RPMI8226 (cell line): ENCODE measurements at regions not wholly inside any gene's neighbourhood (a gene's known extent, or its start where the extent isn't known, plus 50 kb on each side); places are given as distances from the start of the nearest gene placed in this dataset.
"Not testable (repeated sequence)": the region's sequence is repeated elsewhere in the genome, so short reads cannot be mapped to it uniquely, and the experiment has no call there.

Experiments used
- DNase-seq: peaks from one replicate; pipeline ENCODE4 v3.0.0-alpha.2; 2015

DNA sequence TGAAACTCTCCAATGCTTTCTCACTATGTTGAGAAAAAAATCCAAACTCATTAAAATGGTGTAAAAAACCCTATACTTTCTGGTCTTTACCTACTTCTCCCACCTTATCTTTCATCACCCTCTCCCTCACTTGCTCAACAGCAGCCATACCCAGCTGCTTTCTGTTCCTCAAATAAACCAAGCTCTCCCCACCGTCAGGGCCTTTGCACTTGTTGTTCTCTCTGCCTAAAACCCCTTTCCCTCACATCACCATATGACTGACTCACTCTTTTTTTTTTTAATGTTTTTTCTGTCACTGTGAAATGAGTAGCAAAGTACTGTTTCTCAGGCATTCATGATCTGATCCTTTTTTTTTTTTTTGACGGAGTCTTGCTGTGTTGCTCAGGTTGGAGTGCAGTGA lies 122.3 kb upstream of the TMEM164 start:
- DNase-seq = no peak

DNA sequence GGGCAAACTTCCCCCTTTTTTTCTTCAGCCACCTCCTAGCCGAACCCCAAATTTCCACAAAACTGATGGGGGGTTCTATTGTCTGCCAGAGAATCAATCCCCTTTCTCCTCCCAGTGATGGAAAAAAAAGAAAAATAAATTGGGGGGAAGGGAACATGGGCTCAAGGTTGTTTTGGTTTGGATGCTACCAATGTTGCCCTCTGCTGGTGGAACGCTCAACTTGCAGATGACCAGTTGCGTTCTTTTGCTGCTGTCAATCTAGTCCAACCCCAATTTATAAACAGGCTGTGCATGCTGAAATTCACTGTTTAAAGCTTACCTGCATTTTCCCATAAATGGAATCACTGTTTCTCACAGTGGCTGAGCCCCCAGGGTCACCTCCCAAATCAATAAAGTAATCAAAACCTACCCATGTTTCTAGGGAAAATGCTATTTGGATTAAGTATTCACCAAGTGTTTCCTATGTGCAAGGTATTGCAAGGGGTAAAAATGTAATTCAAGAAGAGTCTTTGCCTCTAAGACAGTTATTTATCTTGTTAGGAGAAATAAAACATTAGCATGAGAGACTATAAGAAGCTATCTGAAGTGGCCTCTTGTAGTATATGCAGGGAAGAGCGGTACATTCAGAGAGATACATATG lies 116.7 kb upstream of the TMEM164 start:
- DNase-seq = peak; percentile 31

DNA sequence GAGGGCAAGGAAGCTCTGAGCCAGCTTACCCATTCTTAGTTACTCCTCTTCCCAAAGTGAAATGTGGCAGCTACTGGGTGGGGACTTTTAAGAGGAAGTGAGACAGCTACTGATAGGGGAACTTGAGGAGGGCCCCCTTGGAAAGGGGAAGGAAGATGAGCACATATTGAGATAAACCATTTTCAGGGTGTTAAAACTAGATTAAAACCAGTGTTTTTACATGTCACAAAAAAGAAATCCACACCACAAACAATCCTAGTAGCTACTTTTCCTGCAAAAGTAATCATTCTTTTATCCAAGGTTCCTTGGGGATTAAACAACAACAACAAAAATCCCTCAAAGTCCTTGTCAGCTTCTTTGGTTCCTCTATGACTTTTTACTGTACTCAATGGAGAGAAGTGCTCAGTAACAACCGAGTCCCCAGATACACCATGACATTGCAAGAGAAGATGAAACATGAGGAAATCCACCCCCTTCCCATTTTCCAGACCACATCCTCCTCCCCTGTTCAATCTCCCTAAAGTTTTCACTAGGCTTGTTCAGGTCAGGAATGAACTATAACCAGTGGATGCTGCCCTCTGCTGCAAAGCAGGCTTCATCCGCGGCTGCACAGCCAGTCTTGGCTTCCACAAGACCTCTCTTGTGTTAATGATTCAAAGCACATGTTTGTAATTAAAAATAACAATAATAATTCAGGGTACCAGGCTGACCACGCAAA lies 113.5 kb upstream of the TMEM164 start:
- DNase-seq = no peak

DNA sequence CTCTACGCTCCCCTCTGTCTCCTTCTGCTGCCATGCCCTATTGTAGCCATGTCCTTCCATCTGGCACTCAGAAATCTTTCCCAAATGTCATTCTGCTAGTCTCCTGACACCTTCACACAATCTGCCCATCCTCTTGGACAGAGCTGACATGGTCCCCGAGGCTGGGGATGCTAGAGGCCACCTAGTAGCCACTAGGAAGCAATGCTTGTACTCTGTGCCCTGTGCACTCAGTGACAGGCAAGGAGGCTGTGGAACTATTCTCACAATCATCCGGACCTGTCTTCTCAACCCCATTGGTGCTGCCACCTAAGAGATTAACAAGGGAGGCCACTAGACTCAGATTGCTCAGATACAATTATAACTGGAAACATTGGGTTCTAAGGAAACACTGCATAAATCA lies 112.6 kb upstream of the TMEM164 start:
- DNase-seq = no peak

DNA sequence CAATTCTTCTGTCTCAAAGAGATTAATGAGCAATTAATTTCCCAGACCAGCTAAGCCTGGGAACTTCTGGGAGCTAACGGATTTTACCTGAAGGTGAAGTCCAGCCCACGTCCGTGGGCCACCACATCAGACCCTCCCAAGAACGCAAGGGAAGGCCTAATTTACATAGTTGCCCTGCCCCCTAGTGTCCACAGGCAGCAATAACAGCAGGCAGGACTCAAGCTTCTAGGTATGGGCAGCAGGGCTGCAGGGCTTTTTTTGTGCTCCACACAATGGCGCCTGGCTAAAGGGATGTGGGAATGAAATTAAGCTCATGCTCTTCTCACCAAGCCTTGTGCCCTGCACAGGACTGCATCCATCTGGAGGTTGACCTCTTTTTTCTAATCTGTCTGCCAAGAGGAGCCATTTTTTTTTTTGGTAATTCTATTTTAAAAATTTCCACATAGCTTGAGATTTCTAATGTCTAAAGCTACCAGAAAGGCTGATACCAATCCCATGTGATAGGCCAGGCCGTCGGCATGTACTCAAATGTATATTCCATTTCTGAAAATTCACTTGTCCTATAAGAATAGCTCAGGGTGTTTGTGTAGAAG lies 111.9 kb upstream of the TMEM164 start:
- DNase-seq = peak; percentile 50

DNA sequence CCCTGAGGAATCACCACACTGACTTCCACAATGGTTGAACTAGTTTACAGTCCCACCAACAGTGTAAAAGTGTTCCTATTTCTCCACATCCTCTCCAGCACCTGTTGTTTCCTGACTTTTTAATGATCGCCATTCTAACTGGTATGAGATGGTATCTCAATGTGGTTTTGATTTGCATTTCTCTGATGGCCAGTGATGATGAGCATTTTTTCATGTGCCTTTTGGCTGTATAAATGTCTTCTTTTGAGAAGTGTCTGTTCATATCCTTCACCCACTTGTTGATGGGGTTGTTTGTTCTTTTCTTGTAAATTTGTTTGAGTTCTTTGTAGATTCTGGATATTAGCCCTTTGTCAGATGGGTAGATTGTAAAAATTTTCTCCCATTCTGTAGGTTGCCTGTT lies 106.9 kb upstream of the TMEM164 start:
- DNase-seq = not testable (repeated sequence)

DNA sequence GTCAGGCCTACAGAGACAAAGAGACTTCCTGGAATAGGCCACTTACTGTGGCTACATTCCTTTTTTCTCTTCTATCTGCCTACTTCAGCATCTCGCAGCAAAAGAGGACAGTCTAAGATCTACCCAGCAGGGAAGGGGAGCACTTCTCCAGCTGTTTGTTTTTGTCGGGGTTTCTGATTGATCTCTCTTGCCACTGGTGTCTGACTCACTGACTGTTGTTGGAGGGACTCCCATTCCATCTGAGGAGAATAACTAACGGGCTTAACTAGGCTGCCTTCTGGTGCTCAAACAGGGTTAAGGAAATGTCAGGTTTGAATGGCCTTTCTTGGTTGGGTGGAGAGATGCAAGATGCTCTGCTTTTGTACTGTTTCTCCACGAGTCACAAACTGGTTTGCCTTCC lies 100.2 kb upstream of the TMEM164 start:
- no peak for DNase-seq

DNA sequence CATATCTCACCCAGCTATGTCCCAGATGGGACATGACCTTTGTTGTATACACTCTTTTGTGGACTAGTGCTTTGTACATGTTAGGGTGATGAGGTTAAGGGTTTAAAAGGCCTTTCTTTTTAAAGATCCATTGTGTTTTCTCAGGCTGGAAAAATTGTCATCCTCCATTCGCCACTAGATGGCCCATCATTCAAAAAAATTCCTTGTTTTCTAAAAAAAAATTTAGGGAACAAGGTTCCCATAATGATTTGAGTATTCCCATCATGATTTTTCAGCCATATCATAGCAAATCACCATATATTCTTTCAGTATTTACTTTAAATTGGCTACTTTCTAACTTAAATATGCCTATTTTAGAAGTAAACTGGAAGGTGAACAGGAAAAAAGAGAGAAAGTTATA lies 91.9 kb upstream of the TMEM164 start:
- DNase-seq = no peak

DNA sequence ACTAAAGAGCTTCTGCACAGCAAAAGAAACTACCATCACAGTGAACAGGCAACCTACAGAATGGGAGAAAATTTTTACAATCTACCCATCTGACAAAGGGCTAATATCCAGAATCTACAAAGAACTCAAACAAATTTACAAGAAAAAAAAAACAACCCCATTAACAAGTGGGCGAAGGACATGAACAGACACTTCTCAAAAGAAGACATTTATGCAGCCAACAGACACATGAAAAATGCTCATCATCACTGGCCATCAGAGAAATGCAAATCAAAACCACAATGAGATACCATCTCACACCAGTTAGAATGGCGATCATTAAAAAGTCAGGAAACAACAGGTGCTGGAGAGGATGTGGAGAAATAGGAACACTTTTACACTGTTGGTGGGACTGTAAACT lies 89.9 kb upstream of the TMEM164 start:
- not testable (repeated sequence) for DNase-seq

DNA sequence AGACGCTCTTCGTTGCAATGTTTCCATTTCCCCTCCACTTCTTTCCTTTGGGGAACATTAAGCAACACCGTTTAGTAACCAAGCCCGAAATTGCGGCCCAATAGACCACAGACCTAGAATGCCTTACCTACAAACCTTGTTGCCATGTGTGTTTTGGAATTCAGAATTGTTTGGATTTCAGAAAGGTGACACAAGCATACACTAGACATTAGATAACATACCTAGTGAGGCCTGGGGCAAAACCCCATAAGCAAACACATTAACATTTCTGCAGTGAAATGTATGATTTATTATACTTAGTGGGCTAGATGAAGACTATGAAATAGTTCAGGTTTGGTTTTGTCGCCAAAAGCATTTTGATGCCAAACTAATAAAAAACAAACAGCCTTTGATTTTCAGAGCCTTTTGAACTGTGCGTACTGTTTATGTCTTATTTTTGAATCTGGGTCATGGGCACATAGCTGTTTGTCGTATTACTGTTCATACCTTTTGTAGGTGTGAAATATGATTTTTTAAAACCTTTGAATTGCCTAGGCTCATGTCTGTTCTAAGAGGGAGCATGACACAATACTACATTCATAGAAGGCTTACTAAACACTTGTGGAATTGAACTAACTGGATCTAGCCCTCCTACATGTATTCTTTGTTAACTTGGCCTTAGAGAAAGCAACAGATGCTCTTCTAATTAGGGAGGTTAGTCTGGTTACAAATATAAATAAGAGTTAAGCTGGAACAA lies 88.6 kb upstream of the TMEM164 start:
- no peak for DNase-seq

DNA sequence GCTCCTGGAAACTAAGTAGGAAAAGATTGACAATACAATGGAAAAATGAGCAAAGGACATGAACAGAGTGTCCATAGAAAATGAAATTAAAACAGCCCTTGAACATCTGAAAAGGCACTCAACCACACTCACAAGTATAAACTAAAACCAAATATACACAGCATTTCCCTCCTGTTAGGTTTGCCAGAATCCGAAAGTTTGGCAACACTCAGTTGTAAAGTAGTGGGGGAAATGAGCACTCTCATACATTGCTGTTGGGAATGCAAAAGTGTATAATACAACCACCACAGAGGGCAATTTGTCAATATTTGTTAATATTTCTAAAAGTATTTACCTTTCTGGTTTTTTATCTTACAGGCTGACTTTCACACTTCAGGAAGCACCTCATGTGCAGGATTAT lies 84.2 kb upstream of the TMEM164 start:
- no peak for DNase-seq

DNA sequence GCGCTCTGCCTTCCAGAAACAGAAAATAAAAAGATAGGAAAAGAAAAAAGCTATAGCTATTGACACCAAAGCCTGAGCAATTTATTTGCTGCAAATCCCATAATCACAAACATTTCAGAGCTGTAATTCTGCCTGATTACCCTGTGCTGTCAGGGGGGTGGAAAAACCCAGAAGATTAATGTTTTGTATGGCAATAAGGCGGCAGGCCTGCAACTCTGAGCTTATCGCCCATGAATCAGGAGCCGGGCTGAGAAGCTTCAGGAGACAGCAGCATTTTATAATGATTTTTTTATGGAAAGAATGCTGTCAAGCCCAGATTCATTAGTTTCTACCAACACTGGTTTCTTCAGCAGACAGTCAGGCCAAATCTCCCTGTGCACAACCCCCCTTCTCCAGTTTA lies 82.6 kb upstream of the TMEM164 start:
- no peak for DNase-seq

DNA sequence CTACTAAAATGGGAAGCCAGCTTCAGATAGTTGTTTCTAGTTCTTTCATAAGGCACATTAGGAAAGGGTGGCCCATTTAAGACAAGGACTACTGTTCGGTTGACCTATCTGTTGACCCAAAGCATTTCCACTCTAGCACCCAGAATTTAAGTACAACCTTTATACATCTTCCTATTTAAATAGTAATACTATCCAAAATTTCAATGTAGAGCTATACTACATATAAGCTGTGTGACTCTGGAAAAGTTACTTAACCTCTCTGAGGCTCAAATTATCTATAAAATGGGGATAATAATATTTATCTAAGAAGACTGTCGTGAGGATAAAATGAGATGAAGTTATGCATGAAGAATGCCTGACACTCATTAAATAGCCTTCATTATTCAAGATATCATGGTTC lies 82.0 kb upstream of the TMEM164 start:
- DNase-seq = no peak

DNA sequence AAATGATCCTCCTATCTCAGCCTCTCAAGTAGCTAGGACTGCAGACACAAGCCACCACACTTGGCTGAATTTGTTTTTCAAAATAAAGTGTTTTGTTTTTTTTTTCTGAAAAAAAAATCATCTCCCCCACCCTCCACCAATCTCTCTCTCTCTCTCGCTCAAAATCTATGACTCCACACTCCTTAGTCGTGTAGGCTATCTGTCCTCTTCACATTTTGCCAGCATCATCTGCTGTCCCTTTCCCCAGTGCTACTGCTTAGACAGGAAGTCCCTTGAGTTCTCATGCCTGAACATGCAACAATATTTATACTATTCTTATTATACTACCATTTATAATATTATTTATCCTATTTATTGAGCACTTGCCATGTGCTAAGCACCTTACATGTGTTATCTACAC lies 80.7 kb upstream of the TMEM164 start:
- no peak for DNase-seq

DNA sequence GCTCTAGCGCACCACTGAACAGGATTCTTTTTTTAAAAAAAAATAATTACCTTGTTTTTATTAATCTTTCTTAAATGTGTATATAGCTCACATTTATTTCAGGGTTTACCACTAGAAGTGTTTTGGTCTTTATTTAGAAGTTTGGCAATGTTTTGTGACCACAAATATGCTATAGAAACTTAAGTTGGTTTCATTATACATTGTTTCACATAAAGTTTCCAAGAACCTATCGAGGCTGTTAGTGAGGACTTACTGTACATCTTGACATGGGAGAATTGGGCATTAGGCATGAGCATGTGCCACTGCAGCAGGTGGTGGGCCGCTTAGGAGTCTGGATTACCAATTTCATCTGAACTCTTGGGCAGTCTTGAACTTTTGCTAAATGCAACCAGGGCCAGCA lies 77.9 kb upstream of the TMEM164 start:
- not testable (repeated sequence) for DNase-seq

DNA sequence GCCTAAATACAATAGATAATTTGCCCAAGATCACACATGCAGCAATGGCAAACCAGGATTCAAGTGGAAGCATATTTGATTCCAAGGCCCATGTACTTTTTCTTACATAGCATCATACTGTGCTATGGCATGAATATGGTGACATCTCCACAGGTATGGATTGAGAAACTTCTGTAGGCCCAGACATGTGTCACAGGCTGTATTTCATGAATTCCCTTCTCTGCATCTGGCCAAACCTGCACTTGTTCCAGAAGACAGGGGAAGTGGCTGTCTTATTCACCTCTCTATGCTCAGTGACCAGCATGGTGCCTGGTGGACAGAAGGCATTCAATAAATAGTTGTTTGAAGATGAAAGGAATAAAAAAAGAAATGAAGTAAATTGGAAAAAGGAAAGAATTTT lies 77.3 kb upstream of the TMEM164 start:
- DNase-seq = no peak

DNA sequence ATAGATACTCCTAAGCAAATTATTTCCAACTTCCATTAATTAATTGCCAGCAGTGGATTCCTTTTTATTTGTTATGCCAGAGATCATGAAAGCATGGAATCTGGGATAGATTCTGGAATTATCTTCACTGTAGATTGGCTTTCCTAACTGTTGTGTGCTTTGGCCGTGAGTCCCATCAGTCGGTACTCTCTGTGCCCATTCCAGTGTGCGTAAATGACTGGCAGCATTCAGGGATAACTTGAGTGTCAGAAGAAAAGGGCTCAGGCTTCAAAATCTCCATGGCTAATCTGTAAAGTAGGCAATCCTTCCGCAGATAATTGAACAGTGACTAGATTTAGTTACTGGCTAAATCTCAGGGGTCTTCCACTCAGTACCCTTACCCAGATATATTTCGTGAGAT lies 76.8 kb upstream of the TMEM164 start:
- DNase-seq = no peak

DNA sequence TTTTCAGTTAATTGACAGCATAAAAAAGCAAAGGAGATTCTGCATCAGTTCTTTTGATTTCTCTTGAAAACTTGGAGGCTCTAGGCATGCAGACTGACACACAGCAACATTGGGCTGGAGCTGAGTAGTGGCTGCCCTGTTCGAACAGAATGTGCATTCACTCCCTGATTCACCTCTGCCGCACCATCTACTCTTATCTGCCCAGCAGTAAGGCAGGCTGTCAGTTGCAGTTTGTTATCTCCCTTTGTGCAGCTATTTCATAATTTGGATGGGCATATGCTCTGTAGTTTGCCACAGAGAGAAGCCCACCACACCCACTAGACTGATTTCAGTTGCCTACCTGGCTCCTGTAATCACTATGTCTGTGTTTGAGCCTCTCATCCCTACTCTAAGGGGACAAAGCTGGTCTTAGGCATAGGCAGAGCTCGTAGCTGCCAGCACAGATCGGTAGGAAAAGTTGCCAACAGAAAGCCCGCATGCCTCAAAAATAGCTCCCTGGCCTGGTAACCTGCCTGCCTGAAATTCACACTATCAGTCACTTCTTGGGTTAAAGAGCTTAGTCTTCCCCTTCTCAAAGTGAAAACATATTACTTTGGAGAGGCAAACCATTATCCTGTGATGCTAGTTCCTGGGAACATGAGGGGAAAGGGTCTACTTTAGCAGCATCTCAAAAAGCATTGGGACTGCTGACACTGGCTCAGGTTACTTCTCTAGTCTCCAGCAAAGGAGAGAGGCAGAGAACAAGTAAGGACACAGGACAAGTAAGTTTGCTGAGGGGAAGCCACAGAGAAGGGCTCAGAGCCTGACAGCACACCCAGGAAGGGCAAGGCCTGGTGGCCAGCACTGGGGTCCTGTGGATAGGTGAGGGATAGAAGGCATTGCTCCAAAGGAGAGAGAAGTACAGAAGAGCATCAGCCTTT lies 75.9 kb upstream of the TMEM164 start:
- DNase-seq = no peak

DNA sequence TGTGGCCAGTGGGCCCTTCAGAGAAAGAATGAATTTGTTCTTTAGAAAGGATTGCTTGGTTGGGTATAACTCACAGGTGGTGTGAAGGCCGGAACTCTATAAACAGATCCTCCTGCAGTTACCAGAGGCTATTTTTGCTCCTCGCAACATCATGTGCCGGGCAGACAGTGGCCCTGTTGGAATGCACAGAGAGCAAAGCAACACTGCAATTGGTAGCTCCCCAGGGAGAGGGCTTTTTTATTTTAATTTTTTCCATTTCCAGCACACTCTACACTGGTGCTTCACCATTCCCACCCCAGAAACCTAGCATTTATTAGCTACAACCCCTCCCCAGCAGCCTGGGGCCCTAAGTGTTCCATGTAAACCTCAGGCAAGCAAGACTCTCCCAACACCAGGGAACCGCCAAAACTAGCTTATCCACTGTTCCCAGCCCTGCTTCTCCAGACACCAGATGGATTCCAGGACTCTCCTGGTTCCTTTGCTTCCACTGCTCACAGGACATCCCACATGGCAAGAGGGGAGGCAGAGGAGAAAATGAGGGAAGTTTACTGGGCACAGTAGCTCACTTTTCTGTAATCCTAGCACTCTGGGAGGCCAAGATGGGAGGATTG lies 75.1 kb upstream of the TMEM164 start:
- no peak for DNase-seq

DNA sequence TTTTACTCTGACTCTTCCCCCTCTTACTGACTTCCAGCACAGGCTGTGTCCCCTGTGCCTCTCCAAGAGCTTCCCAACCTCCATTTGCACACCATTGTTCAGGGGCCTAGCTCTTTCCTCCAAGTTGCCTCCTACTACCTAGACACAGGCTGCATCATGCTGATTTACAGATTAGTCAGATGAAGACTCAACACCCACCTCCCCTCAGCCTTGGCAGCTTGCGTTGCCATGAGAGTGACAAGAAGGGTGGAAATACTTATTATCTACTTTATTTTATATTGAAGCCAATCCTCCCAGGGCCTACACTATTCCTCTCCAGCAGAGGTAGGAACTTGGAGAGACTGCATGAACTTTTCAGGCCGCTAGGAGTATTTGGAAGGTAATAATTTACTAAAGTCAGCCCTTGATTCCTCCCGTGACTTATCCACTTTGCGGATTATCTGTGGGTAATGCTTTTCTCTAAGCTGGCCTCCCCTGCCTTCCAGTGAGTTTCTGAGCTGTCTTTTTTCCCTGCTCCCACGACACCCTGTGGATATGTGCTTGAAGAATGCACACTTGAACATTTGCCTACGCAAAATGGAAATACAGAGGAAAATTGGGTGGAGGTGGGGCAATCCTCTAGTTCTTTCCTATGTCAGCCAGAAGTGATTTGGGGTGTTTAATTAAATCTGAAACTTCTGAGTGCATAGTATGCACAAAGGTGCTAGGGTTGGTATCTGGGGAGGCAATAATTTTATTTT lies 74.1 kb upstream of the TMEM164 start:
- no peak for DNase-seq

DNA sequence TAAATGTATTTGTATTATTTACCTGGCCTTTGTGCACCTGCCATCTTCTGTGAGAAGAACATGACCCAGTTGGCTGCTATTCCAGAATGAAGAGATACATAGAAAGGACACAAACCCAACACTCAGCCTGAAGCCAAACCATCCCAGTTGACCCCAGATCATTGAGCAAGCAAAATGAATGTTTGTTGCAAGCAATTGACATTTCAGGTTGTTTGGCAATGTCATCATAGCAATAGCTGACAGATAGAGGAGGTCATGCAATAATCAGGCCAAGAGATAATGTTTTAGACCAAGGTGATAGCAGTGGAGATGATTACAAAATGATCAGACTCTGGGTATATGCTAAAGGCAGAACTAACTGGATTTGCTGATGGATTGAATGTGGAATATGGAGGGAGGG lies 71.2 kb upstream of the TMEM164 start:
- DNase-seq = no peak

DNA sequence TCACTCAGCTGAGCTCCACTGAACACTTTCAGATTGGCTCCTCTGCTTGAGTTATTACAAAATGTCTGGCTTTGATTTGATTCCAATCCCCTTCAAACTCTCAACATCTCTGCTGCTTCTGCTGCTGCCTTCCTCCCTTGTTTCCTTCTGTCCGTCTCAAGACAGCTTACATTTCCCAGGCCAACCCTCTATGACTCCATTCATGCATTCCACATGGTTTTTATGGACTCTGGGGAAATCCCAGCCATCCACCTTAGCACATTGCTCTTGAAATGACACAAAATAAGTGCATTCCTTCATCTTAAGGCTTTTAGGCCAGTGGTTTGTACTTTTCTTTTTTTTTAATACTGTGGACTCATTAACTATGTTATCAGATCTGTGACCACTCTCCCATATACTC lies 68.5 kb upstream of the TMEM164 start:
- no peak for DNase-seq
